Neural crest cell (in vitro differentiated cells): ENCODE measurements at regions not wholly inside any gene's neighbourhood (a gene's known extent, or its start where the extent isn't known, plus 50 kb on each side); places are given as distances from the start of the nearest gene placed in this dataset.
"Not testable (repeated sequence)": the region's sequence is repeated elsewhere in the genome, so short reads cannot be mapped to it uniquely, and the experiment has no call there.

Experiments
- DNase-seq: peaks from one replicate; pipeline ENCODE4 v3.0.0; 2021; ENCODE audit warnings: low read depth, mixed read lengths, low spot score
- H3K27ac Mint-ChIP-seq: one replicate; pipeline ENCODE4 v1.8.0; 2021; ENCODE audit warnings: mild to moderate bottlenecking, mixed read lengths; ENCODE audit not compliant: unreplicated experiment
- H3K27me3 Mint-ChIP-seq: 2 replicates; pipeline ENCODE4 v1.8.0; 2021; ENCODE audit warnings: low read depth, mild to moderate bottlenecking, mixed read lengths
- H3K36me3 Mint-ChIP-seq: 2 replicates; pipeline ENCODE4 v1.8.0; 2021; ENCODE audit warnings: low read depth, mild to moderate bottlenecking, mixed read lengths
- H3K4me1 Mint-ChIP-seq: 2 replicates; pipeline ENCODE4 v1.8.0; 2021; ENCODE audit warnings: mixed read lengths
- H3K4me3 Mint-ChIP-seq: one replicate; pipeline ENCODE4 v1.8.0; 2021; ENCODE audit warnings: mild to moderate bottlenecking, mixed read lengths
- H3K9me3 Mint-ChIP-seq: 2 replicates; pipeline ENCODE4 v1.8.0; 2021; ENCODE audit warnings: mixed read lengths
- TF ChIP-seq, protein P1 (sequence below): fragments of 200-600 bp; sonication (generic); conservative IDR thresholded peaks from 2 replicates; pipeline ENCODE4 v1.5.0; 2021; ENCODE audit warnings: antibody characterized with exemption, mild to moderate bottlenecking

- H3K4me3 Mint-ChIP-seq = no peak overlapping the region
- peaks cover 13% of the 10 kb centered on the region for H3K9me3 Mint-ChIP-seq
- TF ChIP-seq, protein P1, sequence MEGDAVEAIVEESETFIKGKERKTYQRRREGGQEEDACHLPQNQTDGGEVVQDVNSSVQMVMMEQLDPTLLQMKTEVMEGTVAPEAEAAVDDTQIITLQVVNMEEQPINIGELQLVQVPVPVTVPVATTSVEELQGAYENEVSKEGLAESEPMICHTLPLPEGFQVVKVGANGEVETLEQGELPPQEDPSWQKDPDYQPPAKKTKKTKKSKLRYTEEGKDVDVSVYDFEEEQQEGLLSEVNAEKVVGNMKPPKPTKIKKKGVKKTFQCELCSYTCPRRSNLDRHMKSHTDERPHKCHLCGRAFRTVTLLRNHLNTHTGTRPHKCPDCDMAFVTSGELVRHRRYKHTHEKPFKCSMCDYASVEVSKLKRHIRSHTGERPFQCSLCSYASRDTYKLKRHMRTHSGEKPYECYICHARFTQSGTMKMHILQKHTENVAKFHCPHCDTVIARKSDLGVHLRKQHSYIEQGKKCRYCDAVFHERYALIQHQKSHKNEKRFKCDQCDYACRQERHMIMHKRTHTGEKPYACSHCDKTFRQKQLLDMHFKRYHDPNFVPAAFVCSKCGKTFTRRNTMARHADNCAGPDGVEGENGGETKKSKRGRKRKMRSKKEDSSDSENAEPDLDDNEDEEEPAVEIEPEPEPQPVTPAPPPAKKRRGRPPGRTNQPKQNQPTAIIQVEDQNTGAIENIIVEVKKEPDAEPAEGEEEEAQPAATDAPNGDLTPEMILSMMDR = no peak
- peaks cover 4% of the 10 kb centered on the region for H3K36me3 Mint-ChIP-seq
- DNase-seq = no peak
- no peaks in the 10 kb centered on the region for H3K27me3 Mint-ChIP-seq
- no peak overlapping the region for H3K27ac Mint-ChIP-seq
- H3K4me1 Mint-ChIP-seq = peaks cover 4% of the 10 kb centered on the region
Observed at GRCh38 chr18:39591649-39592048, 2026.1 kb upstream of the CELF4 start.

DNA sequence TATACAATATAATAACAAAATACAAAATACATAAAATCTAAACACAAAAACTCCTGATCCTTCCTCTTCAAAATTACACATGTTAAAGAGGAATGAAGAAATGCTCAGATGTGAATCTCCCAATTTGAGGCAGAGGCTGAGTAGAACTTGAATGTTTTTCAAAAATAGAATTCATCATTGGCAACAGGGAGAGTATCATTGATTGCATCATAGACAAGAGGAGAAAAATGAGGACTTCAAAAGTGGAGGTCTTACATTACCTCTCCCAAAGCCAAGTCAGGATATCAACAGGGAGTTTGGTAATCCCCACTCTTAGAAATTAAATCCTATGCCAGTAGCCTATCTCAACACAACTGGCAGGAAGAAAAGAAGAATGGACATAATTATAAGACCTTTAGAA lies 2023.9 kb upstream of the CELF4 start:
- no peak overlapping the region for H3K4me3 Mint-ChIP-seq
- no peak overlapping the region for H3K27ac Mint-ChIP-seq
- H3K4me1 Mint-ChIP-seq = peaks cover 4% of the 10 kb centered on the region
- H3K36me3 Mint-ChIP-seq = no peaks in the 10 kb centered on the region
- H3K9me3 Mint-ChIP-seq = peaks cover 3% of the 10 kb centered on the region
- no peak for DNase-seq
- H3K27me3 Mint-ChIP-seq = no peaks in the 10 kb centered on the region
- TF ChIP-seq, protein P1 = no peak

- no peak overlapping the region for H3K4me3 Mint-ChIP-seq
- TF ChIP-seq, protein P1 = no peak
- H3K27ac Mint-ChIP-seq = no peak overlapping the region
- H3K4me1 Mint-ChIP-seq = peaks cover 4% of the 10 kb centered on the region
- H3K36me3 Mint-ChIP-seq = no peaks in the 10 kb centered on the region
- no peaks in the 10 kb centered on the region for H3K27me3 Mint-ChIP-seq
- DNase-seq = no peak
- H3K9me3 Mint-ChIP-seq = no peaks in the 10 kb centered on the region
Observed at GRCh38 chr18:39587586-39587985, 2022.0 kb upstream of the CELF4 start.

DNA sequence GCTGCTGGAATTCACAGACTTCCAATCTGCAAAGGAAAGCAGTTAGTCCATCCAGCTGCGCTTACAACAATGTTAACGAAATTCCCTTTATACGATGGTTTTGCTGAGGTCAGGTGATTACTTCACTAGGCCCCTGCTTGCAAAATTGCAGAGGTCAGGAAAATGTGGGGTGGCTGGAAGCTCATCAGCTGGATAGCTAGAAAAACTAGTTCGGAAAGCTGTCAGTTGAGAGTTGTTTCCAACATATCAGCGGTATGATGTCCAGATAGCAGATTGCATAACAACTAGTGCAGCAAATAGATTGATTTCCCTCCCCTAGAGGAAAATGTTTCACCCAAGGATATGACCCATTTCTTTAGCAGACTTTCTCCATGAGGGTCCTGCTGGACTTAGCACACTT lies 2021.1 kb upstream of the CELF4 start:
- H3K9me3 Mint-ChIP-seq = no peaks in the 10 kb centered on the region
- no peaks in the 10 kb centered on the region for H3K36me3 Mint-ChIP-seq
- DNase-seq = no peak
- no peaks in the 10 kb centered on the region for H3K27me3 Mint-ChIP-seq
- H3K27ac Mint-ChIP-seq = no peak overlapping the region
- peaks cover 3% of the 10 kb centered on the region for H3K4me1 Mint-ChIP-seq
- TF ChIP-seq, protein P1 = no peak
- no peak overlapping the region for H3K4me3 Mint-ChIP-seq

- Mint-ChIP-seq H3K4me3 (no peak overlapping the region), H3K9me3 (no peaks in the 10 kb centered on the region), H3K36me3 (peaks cover 3% of the 10 kb centered on the region), H3K27me3 (no peaks in the 10 kb centered on the region), H3K27ac (no peak overlapping the region), H3K4me1 (no peaks in the 10 kb centered on the region)
- no peak for DNase-seq
- TF ChIP-seq, protein P1 = no peak
Observed at GRCh38 chr18:39574897-39575296, 2009.3 kb upstream of the CELF4 start.

GRCh38 chr18:39571511-39571910 lies 2005.9 kb upstream of the CELF4 start:
- H3K9me3 Mint-ChIP-seq = no peaks in the 10 kb centered on the region
- H3K27me3 Mint-ChIP-seq = no peaks in the 10 kb centered on the region
- TF ChIP-seq, protein P1 = peak; percentile 68
- H3K36me3 Mint-ChIP-seq = peaks cover 3% of the 10 kb centered on the region
- H3K4me3 Mint-ChIP-seq = no peak overlapping the region
- no peak for DNase-seq
- H3K27ac Mint-ChIP-seq = no peak overlapping the region
- H3K4me1 Mint-ChIP-seq = no peaks in the 10 kb centered on the region

DNA sequence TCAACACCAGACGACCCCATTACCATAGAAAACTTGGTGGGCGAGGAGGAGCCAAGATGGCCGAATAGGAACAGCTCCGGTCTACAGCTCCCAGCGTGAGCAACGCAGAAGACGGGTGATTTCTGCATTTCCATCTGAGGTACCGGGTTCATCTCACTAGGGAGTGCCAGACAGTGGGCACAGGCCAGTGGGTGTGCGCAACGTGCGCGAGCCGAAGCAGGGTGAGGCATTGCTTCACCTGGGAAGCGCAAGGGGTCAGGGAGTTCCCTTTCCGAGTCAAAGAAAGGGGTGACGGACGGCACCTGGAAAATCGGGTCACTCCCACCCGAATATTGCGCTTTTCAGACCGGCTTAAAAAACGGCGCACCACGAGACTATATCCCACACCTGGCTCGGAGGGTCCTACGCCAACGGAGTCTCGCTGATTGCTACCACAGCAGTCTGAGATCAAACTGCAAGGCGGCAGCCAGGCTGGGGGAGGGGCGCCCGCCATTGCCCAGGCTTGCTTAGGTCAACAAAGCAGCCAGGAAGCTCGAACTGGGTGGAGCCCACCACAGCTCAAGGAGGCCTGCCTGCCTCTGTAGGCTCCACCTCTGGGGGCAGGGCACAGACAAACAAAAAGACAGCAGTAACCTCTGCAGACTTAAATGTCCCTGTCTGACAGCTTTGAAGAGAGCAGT lies 2000.1 kb upstream of the CELF4 start:
- H3K27me3 Mint-ChIP-seq, H3K4me1 Mint-ChIP-seq, H3K4me3 Mint-ChIP-seq, H3K9me3 Mint-ChIP-seq, DNase-seq: not testable (repeated sequence)
- Mint-ChIP-seq H3K36me3 (peaks cover 11% of the 10 kb centered on the region), H3K27ac (peak overlapping the region; percentile 27)
